Endothelial cell of umbilical vein (primary cell): ENCODE measurements at regions not wholly inside any gene's neighbourhood (a gene's known extent, or its start where the extent isn't known, plus 50 kb on each side); places are given as distances from the start of the nearest gene placed in this dataset.

Experiments used
- CTCF ChIP-seq, 2 donors: IDR thresholded peaks; 1 replicate in 1 of 2; 2 replicates in 1 of 2; pipeline ENCODE4 v1.5.1; 2011; ENCODE audit warnings: low read length in 2 of 2, mild to moderate bottlenecking in 2 of 2, moderate library complexity in 2 of 2, control low read depth in 1 of 2, inconsistent platforms in 1 of 2, low read depth in 1 of 2; ENCODE audit not compliant: insufficient read depth in 1 of 2; ENCODE audit errors: extremely low read depth in 1 of 2
- EZH2 ChIP-seq: IDR thresholded peaks from 2 replicates; pipeline ENCODE4 v1.6.1; 2012; ENCODE audit warnings: borderline replicate concordance, low read depth, mild to moderate bottlenecking, moderate library complexity, low read length, inconsistent platforms; ENCODE audit not compliant: severe bottlenecking
- GATA2 ChIP-seq: IDR thresholded peaks from 2 replicates; pipeline ENCODE4 v1.7.0; 2011; ENCODE audit warnings: low read depth, mild to moderate bottlenecking, moderate library complexity, mixed read lengths, low read length; ENCODE audit not compliant: insufficient read length, insufficient read depth
- MAX ChIP-seq: IDR thresholded peaks from 2 replicates; pipeline ENCODE4 v1.6.1; 2011; ENCODE audit not compliant: insufficient read depth, insufficient read length
- POLR2A ChIP-seq: IDR thresholded peaks from 2 replicates; pipeline ENCODE4 v1.6.1; 2012; ENCODE audit warnings: low read depth, mild to moderate bottlenecking, control low read depth, low read length
- POLR2AphosphoS5 ChIP-seq: IDR thresholded peaks from 2 replicates; pipeline ENCODE4 v1.6.1; 2012; ENCODE audit warnings: low read depth, mild to moderate bottlenecking, control low read depth, low read length, moderate library complexity; ENCODE audit not compliant: insufficient read depth

GRCh38 chr19:30804751-30805150, 432.6 kb downstream of the ZNF536 start:
- TF ChIP-seq CTCF (IDR thresholded peaks at IDR 0.05; ENCODE audit: extremely low read depth in 1 of 2, insufficient read depth in 1 of 2, low read depth in 1 of 2, low read length in 2 of 2), result no peak
- no peak for TF ChIP-seq EZH2
- TF ChIP-seq GATA2, result no peak
- no peak for TF ChIP-seq POLR2A
- no peak for TF ChIP-seq POLR2AphosphoS5
- no peak for TF ChIP-seq MAX
